ENCODE measurements at regions not wholly inside any gene's neighbourhood (a gene's known extent, or its start where the extent isn't known, plus 50 kb on each side); places are given as distances from the start of the nearest gene placed in this dataset.
A peak's percentile ranks its signal among the peaks of the same experiment; 100 is the strongest.

GRCh38 chr1:59144959-59145358 is 151.9 kb upstream of the FGGY start:
- Histone ChIP-seq H3K4me1 (ENCODE audit: control insufficient read depth, insufficient read depth, low read length) (peaks cover 30% of the 10 kb centered on the region), H3K36me3 (ENCODE audit: control insufficient read depth, insufficient read depth, low read length) (no peaks in the 10 kb centered on the region), H3K9me3 (ENCODE audit: control insufficient read depth, insufficient read depth, low read depth, low read length) (no peaks in the 10 kb centered on the region), H3K27ac (ENCODE audit: low read length) (peak overlapping the region; percentile 80), H3K4me3 (ENCODE audit: low read depth in 2 of 2, low read length in 2 of 2) (no peak overlapping the region), H3K27me3 (ENCODE audit: control insufficient read depth, insufficient read depth, low read length) (no peaks in the 10 kb centered on the region)
- ChIA-PET CTCF (no interaction called here), POLR2A (no interaction called here)
- DNase-seq (ENCODE audit: low read depth, low spot score) (no peak), ATAC-seq (no peak)
- in situ Hi-C loops (cut with HindIII; ENCODE audit: low pct_unique_long_range_greater_than_20kb, low sequenced_read_pairs) (no loop called here), intact Hi-C loops (cut with micrococcal nuclease; ENCODE audit: unreplicated experiment) (loop anchor here (5.0 kb wide), 2 partner anchors 152 to 363 kb away; partner anchors contain the start of genes FGGY and JUN)
- no peak for TF ChIP-seq CTCF (IDR thresholded peaks at IDR 0.05)
- no peak for TF ChIP-seq REST (IDR thresholded peaks at IDR 0.05; ENCODE audit: insufficient read depth in 1 of 2, low read depth in 2 of 2, low read length in 1 of 2)
- no peak for TF ChIP-seq POLR2AphosphoS5 (IDR thresholded peaks at IDR 0.05; ENCODE audit: low read depth, low read length)
- no peak for TF ChIP-seq TCF7L2 (IDR thresholded peaks at IDR 0.05; ENCODE audit: low read depth, low read length)
- TF ChIP-seq SIN3A (IDR thresholded peaks at IDR 0.05; ENCODE audit: borderline replicate concordance, insufficient read depth, low read depth, low read length): no peak
- no TSS peak for BruUV-seq (replicated peaks)

- in situ Hi-C loops (cut with HindIII; ENCODE audit: low pct_unique_long_range_greater_than_20kb, low sequenced_read_pairs) (no loop called here), intact Hi-C loops (cut with micrococcal nuclease; ENCODE audit: unreplicated experiment) (loop anchor here (5.0 kb wide), 2 partner anchors 151 to 364 kb away; partner anchors contain the start of genes FGGY and JUN)
- Histone ChIP-seq H3K27ac (ENCODE audit: low read length) (peak overlapping the region; percentile 89), H3K9me3 (ENCODE audit: control insufficient read depth, insufficient read depth, low read depth, low read length) (no peaks in the 10 kb centered on the region), H3K4me1 (ENCODE audit: control insufficient read depth, insufficient read depth, low read length) (peaks cover 39% of the 10 kb centered on the region), H3K36me3 (ENCODE audit: control insufficient read depth, insufficient read depth, low read length) (no peaks in the 10 kb centered on the region), H3K4me3 (ENCODE audit: low read depth in 2 of 2, low read length in 2 of 2) (peak overlapping the region; percentile 52 to 74), H3K27me3 (ENCODE audit: control insufficient read depth, insufficient read depth, low read length) (no peaks in the 10 kb centered on the region)
- ATAC-seq (no peak), DNase-seq (ENCODE audit: low read depth, low spot score) (no peak)
- no peak for TF ChIP-seq SIN3A (IDR thresholded peaks at IDR 0.05; ENCODE audit: borderline replicate concordance, insufficient read depth, low read depth, low read length)
- no peak for TF ChIP-seq REST (IDR thresholded peaks at IDR 0.05; ENCODE audit: insufficient read depth in 1 of 2, low read depth in 2 of 2, low read length in 1 of 2)
- no peak for TF ChIP-seq CTCF (IDR thresholded peaks at IDR 0.05)
- no peak for TF ChIP-seq TCF7L2 (IDR thresholded peaks at IDR 0.05; ENCODE audit: low read depth, low read length)
- TF ChIP-seq POLR2AphosphoS5 (IDR thresholded peaks at IDR 0.05; ENCODE audit: low read depth, low read length): no peak
- ChIA-PET CTCF (no interaction called here), POLR2A (interaction anchor here (0.7 kb wide), 2 partner anchors 159 to 731 kb away, joined by 6 to 8 read pairs; no protein-coding TSS in a partner anchor)
- BruUV-seq (replicated peaks): no TSS peak
Observed at GRCh38 chr1:59146056-59146455, 150.8 kb upstream of the FGGY start.
